ENCODE measurements at regions not wholly inside any gene's neighbourhood (a gene's known extent, or its start where the extent isn't known, plus 50 kb on each side); places are given as distances from the start of the nearest gene placed in this dataset.

DNA sequence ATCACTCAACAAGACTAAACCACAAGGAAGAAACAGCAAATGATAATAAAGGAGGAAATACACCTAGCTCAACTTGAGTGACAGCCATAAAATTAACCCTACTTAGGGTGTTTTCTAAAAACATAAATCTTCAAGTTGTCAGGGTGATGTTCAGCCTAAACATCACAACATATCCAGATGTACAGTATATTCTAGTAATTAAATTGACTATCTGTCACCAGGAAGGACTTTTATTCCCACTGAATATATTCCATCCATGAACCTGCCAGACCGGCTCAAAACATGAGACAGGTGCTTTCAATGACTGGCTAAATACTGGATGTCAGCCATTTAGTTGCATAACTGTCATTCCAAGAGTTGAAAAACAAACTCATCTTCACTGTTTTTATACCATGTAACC lies 298.1 kb upstream of the NEBL start:
- Histone ChIP-seq H3K4me3 (ENCODE audit: low read length in 2 of 2) (no peak overlapping the region), H3K9me3 (ENCODE audit: control insufficient read depth in 2 of 2, insufficient read depth in 1 of 2, low read length in 1 of 2) (peaks cover 0 to 4% of the 10 kb centered on the region in 2 donors), H3K27ac (ENCODE audit: low read depth in 1 of 2, low read length in 1 of 2) (no peak overlapping the region), H3K27me3 (ENCODE audit: control insufficient read depth in 2 of 2, insufficient read depth in 1 of 2, low read length in 1 of 2) (no peaks in the 10 kb centered on the region), H3K36me3 (ENCODE audit: control insufficient read depth in 2 of 2, insufficient read depth in 2 of 2, low read length in 1 of 2) (no peaks in the 10 kb centered on the region), H3K4me1 (ENCODE audit: control insufficient read depth in 2 of 2, insufficient read depth in 2 of 2, low read length in 2 of 2) (no peaks in the 10 kb centered on the region)
- peak in 1 of 9 donors; percentile 19 for DNase-seq (ENCODE audit: low read depth in 6 of 9, low spot score in 9 of 9)
- 91% methylated on average over 1 of the region's 1 CpG for WGBS

DNA sequence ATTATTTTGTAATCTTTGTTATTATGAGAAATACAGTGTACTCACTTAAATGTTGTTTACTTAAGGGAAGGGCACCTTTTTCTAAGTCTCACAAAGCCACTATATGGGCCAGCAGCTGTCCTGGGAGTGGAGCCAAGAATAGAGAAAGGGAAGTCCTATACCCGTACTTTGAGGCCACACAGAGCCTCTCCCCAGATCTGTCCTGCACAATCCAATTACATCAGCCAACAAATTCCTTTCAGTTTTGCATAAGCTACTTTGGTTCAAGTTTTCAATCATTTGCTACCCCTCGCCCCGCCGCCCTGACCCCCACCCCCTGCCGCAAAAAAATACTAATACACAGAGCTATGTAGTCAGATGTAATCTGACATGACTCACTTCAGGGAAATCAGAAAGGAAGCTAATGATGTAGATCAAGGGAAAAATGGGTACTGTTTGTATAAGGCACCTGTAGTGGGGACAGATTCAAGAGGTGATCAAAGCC lies 297.4 kb upstream of the NEBL start:
- no peak overlapping the region for H3K4me3 ChIP-seq (ENCODE audit: low read length in 2 of 2)
- no peaks in the 10 kb centered on the region for H3K27me3 ChIP-seq (ENCODE audit: control insufficient read depth in 2 of 2, insufficient read depth in 1 of 2, low read length in 1 of 2)
- no peaks in the 10 kb centered on the region for H3K4me1 ChIP-seq (ENCODE audit: control insufficient read depth in 2 of 2, insufficient read depth in 2 of 2, low read length in 2 of 2)
- H3K27ac ChIP-seq (ENCODE audit: low read depth in 1 of 2, low read length in 1 of 2) = no peak overlapping the region
- no peaks in the 10 kb centered on the region for H3K36me3 ChIP-seq (ENCODE audit: control insufficient read depth in 2 of 2, insufficient read depth in 2 of 2, low read length in 1 of 2)
- 54% methylated on average over 5 of the region's 5 CpGs for WGBS
- DNase-seq (ENCODE audit: low read depth in 6 of 9, low spot score in 9 of 9) = no peak
- peaks cover 0 to 4% of the 10 kb centered on the region in 2 donors for H3K9me3 ChIP-seq (ENCODE audit: control insufficient read depth in 2 of 2, insufficient read depth in 1 of 2, low read length in 1 of 2)

DNA sequence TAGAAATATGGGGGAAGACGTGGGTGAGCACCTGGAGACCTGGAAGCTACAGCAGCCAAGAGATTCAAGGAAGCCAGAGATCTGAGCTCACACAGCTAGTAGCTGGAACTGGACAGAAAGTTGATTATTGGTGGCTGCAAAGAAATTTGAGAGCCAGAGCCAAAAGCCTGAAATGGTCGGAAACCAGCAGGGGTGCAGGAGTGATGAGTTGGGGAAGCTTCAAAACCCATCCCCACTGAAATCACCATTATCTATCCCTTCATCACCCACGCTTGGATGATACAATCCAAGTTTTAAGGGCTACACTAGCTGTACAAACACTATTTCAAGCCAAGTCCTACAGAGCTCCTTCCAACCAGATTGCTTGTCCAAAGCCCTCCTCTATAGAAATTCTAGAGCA lies 296.1 kb upstream of the NEBL start:
- 92% methylated on average over 3 of the region's 3 CpGs for WGBS
- Histone ChIP-seq H3K4me3 (ENCODE audit: low read length in 2 of 2) (no peak overlapping the region), H3K9me3 (ENCODE audit: control insufficient read depth in 2 of 2, insufficient read depth in 1 of 2, low read length in 1 of 2) (no peaks in the 10 kb centered on the region), H3K4me1 (ENCODE audit: control insufficient read depth in 2 of 2, insufficient read depth in 2 of 2, low read length in 2 of 2) (no peaks in the 10 kb centered on the region), H3K27ac (ENCODE audit: low read depth in 1 of 2, low read length in 1 of 2) (no peak overlapping the region), H3K27me3 (ENCODE audit: control insufficient read depth in 2 of 2, insufficient read depth in 1 of 2, low read length in 1 of 2) (no peaks in the 10 kb centered on the region), H3K36me3 (ENCODE audit: control insufficient read depth in 2 of 2, insufficient read depth in 2 of 2, low read length in 1 of 2) (no peaks in the 10 kb centered on the region)
- DNase-seq (ENCODE audit: low read depth in 6 of 9, low spot score in 9 of 9) = no peak

DNA sequence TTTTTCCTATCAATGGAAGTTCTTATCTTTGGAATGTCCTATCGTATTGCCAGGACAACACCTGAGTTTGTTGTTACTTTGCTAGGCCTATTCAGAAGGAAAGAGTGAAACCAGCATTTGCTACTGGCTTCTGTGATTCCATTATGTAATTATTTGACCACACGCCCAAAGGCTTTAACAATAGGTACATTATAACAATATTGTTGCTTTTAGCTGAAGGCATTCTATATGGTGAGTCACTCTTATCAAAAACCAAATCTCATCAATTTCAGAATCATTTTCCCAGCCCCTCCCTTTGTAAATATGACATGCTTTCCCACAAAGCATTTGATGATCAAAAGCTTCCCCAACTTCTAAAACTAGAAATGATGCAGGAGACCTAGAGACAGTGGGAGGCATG lies 294.4 kb upstream of the NEBL start:
- 94% methylated on average over 2 of the region's 2 CpGs for WGBS
- H3K4me3 ChIP-seq (ENCODE audit: low read length in 2 of 2) = no peak overlapping the region
- no peaks in the 10 kb centered on the region for H3K9me3 ChIP-seq (ENCODE audit: control insufficient read depth in 2 of 2, insufficient read depth in 1 of 2, low read length in 1 of 2)
- no peaks in the 10 kb centered on the region for H3K4me1 ChIP-seq (ENCODE audit: control insufficient read depth in 2 of 2, insufficient read depth in 2 of 2, low read length in 2 of 2)
- H3K27me3 ChIP-seq (ENCODE audit: control insufficient read depth in 2 of 2, insufficient read depth in 1 of 2, low read length in 1 of 2) = no peaks in the 10 kb centered on the region
- H3K36me3 ChIP-seq (ENCODE audit: control insufficient read depth in 2 of 2, insufficient read depth in 2 of 2, low read length in 1 of 2) = no peaks in the 10 kb centered on the region
- no peak overlapping the region for H3K27ac ChIP-seq (ENCODE audit: low read depth in 1 of 2, low read length in 1 of 2)
- no peak for DNase-seq (ENCODE audit: low read depth in 6 of 9, low spot score in 9 of 9)

DNA sequence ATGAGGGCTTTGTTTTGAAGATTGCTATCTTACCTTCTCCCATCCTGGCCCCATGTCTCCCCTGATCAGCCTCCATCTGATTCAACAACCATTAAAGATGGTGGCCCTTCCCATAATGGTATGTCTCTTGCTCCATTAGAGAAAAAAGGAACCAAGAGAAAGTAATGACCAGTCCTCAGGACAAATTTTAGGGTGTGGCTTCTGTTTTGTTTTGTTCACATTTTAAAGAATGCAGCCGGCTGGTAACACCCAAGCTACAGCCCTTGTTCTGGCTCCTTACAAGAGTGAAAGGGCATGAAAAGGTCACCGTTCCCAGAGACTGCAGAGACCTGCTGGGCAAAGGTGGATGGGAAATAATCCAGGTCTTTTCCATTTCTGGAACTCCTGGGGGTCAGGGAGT lies 287.9 kb upstream of the NEBL start:
- no peak for DNase-seq (ENCODE audit: low read depth in 6 of 9, low spot score in 9 of 9)
- Histone ChIP-seq H3K4me1 (ENCODE audit: control insufficient read depth in 2 of 2, insufficient read depth in 2 of 2, low read length in 2 of 2) (no peaks in the 10 kb centered on the region), H3K27ac (ENCODE audit: low read depth in 1 of 2, low read length in 1 of 2) (peak overlapping the region in 1 of 2 donors; percentile 42), H3K9me3 (ENCODE audit: control insufficient read depth in 2 of 2, insufficient read depth in 1 of 2, low read length in 1 of 2) (no peaks in the 10 kb centered on the region), H3K27me3 (ENCODE audit: control insufficient read depth in 2 of 2, insufficient read depth in 1 of 2, low read length in 1 of 2) (no peaks in the 10 kb centered on the region), H3K36me3 (ENCODE audit: control insufficient read depth in 2 of 2, insufficient read depth in 2 of 2, low read length in 1 of 2) (no peaks in the 10 kb centered on the region), H3K4me3 (ENCODE audit: low read length in 2 of 2) (no peak overlapping the region)
- WGBS = 96% methylated on average over 2 of the region's 2 CpGs

DNA sequence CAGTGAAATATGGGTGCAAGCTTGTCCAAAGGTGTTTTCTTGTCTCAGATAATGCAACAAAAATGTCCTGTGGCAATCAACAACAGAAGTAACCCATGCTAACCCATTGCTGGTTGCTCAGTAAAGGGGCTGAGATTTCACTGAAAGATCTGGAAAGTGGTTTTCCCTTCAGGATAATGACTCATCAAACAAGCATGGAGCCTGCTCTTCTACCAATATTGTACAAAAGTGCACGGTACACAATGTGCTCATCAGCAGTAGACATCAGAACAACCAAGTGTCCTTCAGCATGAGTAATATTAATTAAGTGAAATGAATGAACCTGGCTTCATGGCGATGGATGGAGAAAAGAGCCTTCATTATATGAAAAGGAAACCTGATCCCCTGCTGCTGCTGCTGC lies 287.1 kb upstream of the NEBL start:
- no peaks in the 10 kb centered on the region for H3K27me3 ChIP-seq (ENCODE audit: control insufficient read depth in 2 of 2, insufficient read depth in 1 of 2, low read length in 1 of 2)
- 90% methylated on average over 2 of the region's 2 CpGs for whole genome bisulfite sequencing
- no peaks in the 10 kb centered on the region for H3K36me3 ChIP-seq (ENCODE audit: control insufficient read depth in 2 of 2, insufficient read depth in 2 of 2, low read length in 1 of 2)
- H3K27ac ChIP-seq (ENCODE audit: low read depth in 1 of 2, low read length in 1 of 2) = no peak overlapping the region
- H3K9me3 ChIP-seq (ENCODE audit: control insufficient read depth in 2 of 2, insufficient read depth in 1 of 2, low read length in 1 of 2) = no peaks in the 10 kb centered on the region
- no peak overlapping the region for H3K4me3 ChIP-seq (ENCODE audit: low read length in 2 of 2)
- DNase-seq (ENCODE audit: low read depth in 6 of 9, low spot score in 9 of 9) = no peak
- H3K4me1 ChIP-seq (ENCODE audit: control insufficient read depth in 2 of 2, insufficient read depth in 2 of 2, low read length in 2 of 2) = no peaks in the 10 kb centered on the region

DNA sequence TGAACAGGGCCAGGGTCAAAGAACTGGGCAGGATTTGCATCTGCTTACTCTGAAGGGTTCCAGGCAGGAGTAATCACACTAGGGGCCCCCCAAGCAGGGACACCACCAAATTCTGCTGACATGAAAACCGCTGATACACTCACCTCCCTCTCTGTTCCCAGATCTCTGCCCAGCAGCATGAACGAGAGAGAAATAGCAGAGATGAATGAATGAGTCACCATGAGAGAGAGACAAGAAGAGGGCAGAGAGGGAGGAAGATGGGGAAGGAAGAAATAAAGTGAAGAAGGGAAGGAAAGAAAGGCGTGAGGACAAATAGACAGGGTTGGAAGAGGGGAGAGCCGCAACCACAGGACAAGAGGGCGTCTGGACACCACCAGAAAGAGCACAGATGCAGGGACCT lies 285.9 kb upstream of the NEBL start:
- H3K4me1 ChIP-seq (ENCODE audit: control insufficient read depth in 2 of 2, insufficient read depth in 2 of 2, low read length in 2 of 2) = no peaks in the 10 kb centered on the region
- H3K27me3 ChIP-seq (ENCODE audit: control insufficient read depth in 2 of 2, insufficient read depth in 1 of 2, low read length in 1 of 2) = no peaks in the 10 kb centered on the region
- DNase-seq (ENCODE audit: low read depth in 6 of 9, low spot score in 9 of 9) = no peak
- H3K27ac ChIP-seq (ENCODE audit: low read depth in 1 of 2, low read length in 1 of 2) = no peak overlapping the region
- no peaks in the 10 kb centered on the region for H3K9me3 ChIP-seq (ENCODE audit: control insufficient read depth in 2 of 2, insufficient read depth in 1 of 2, low read length in 1 of 2)
- 93% methylated on average over 5 of the region's 5 CpGs for WGBS
- H3K4me3 ChIP-seq (ENCODE audit: low read length in 2 of 2) = no peak overlapping the region
- H3K36me3 ChIP-seq (ENCODE audit: control insufficient read depth in 2 of 2, insufficient read depth in 2 of 2, low read length in 1 of 2) = no peaks in the 10 kb centered on the region

DNA sequence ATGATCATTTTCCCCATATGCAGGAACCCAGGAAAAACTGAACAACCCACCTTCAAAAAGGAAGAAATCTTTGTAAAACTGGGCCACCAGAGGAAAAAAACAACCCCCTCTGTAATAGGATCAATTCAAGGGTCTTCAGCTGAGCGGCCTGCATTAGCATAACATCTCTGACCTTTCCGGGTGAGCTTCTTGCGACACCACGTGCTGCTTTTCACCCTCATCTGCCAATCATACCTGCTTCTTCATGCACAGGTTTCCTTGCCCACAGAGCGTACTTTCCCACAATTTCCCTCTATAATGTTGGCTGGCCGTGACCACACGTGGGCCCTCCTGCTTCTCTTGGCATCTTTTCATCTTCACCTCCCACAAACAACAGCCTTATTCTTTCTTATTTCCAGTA lies 284.3 kb upstream of the NEBL start:
- Histone ChIP-seq H3K9me3 (ENCODE audit: control insufficient read depth in 2 of 2, insufficient read depth in 1 of 2, low read length in 1 of 2) (no peaks in the 10 kb centered on the region), H3K36me3 (ENCODE audit: control insufficient read depth in 2 of 2, insufficient read depth in 2 of 2, low read length in 1 of 2) (no peaks in the 10 kb centered on the region), H3K4me1 (ENCODE audit: control insufficient read depth in 2 of 2, insufficient read depth in 2 of 2, low read length in 2 of 2) (no peaks in the 10 kb centered on the region), H3K27ac (ENCODE audit: low read depth in 1 of 2, low read length in 1 of 2) (no peak overlapping the region), H3K4me3 (ENCODE audit: low read length in 2 of 2) (no peak overlapping the region), H3K27me3 (ENCODE audit: control insufficient read depth in 2 of 2, insufficient read depth in 1 of 2, low read length in 1 of 2) (peaks cover 0 to 4% of the 10 kb centered on the region in 2 donors)
- DNase-seq (ENCODE audit: low read depth in 6 of 9, low spot score in 9 of 9) = no peak
- 81% methylated on average over 7 of the region's 7 CpGs for WGBS

DNA sequence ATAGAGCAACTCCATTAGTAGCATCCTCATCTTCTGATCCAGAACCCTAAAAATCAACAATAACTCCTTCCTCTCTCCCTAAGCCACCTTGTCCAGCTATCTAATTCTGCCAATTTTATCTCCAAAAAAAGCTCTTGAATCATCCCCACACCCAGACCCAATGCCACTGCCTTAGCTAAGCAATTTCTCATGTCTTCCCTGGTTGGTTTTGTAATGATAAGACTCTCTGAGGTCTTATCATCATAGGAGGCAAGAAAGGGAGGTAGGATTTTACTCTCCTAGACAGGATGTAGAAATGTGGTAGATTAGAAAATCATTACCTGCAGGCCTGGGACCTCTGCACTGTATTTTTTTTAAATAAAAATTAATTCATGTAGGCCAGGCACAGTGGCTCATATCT lies 283.5 kb upstream of the NEBL start:
- H3K27ac ChIP-seq (ENCODE audit: low read depth in 1 of 2, low read length in 1 of 2) = no peak overlapping the region

DNA sequence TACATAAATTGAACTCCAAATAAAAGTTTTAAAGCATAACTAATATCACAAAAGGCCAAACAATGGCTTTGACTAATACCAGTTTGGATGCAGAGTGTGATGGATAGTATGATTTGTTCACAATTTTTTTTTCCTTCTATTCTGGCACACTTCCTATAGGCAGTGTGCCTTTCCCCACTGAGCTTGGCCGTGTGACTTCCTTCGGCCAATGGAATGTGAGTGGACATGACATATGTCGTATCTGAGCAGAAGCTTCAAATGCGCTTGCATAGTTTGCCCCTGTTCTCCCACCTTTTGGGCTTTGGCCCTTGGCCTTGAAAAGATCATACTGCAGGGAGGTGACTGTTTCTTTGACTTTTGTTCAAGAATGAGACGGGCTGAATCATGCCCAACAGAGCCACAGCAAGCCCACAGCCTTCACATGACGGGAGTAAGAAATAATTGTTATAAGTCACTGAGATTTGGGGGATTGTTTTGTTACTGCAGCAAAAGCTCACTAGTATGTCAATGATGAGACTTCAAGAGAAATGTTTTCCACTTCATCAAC lies 279.9 kb upstream of the NEBL start:
- no peaks in the 10 kb centered on the region for H3K36me3 ChIP-seq (ENCODE audit: control insufficient read depth in 2 of 2, insufficient read depth in 2 of 2, low read length in 1 of 2)
- H3K27ac ChIP-seq (ENCODE audit: low read depth in 1 of 2, low read length in 1 of 2) = no peak overlapping the region
- DNase-seq (ENCODE audit: low read depth in 6 of 9, low spot score in 9 of 9) = no peak
- 74% methylated on average over 6 of the region's 6 CpGs for WGBS
- no peaks in the 10 kb centered on the region for H3K4me1 ChIP-seq (ENCODE audit: control insufficient read depth in 2 of 2, insufficient read depth in 2 of 2, low read length in 2 of 2)
- no peaks in the 10 kb centered on the region for H3K9me3 ChIP-seq (ENCODE audit: control insufficient read depth in 2 of 2, insufficient read depth in 1 of 2, low read length in 1 of 2)
- peaks cover 35 to 44% of the 10 kb centered on the region in 2 donors for H3K27me3 ChIP-seq (ENCODE audit: control insufficient read depth in 2 of 2, insufficient read depth in 1 of 2, low read length in 1 of 2)
- H3K4me3 ChIP-seq (ENCODE audit: low read length in 2 of 2) = no peak overlapping the region

More for the DNA sequence above, 283.5 kb upstream of the NEBL start:
- Histone ChIP-seq H3K9me3 (ENCODE audit: control insufficient read depth in 2 of 2, insufficient read depth in 1 of 2, low read length in 1 of 2) (no peaks in the 10 kb centered on the region), H3K27me3 (ENCODE audit: control insufficient read depth in 2 of 2, insufficient read depth in 1 of 2, low read length in 1 of 2) (peaks cover 0 to 9% of the 10 kb centered on the region in 2 donors), H3K4me1 (ENCODE audit: control insufficient read depth in 2 of 2, insufficient read depth in 2 of 2, low read length in 2 of 2) (no peaks in the 10 kb centered on the region), H3K4me3 (ENCODE audit: low read length in 2 of 2) (no peak overlapping the region), H3K36me3 (ENCODE audit: control insufficient read depth in 2 of 2, insufficient read depth in 2 of 2, low read length in 1 of 2) (no peaks in the 10 kb centered on the region)
- no peak for DNase-seq (ENCODE audit: low read depth in 6 of 9, low spot score in 9 of 9)

Measured in thymus (tissue), 11 donors.